ENCODE measurements at regions not wholly inside any gene's neighbourhood (a gene's known extent, or its start where the extent isn't known, plus 50 kb on each side); places are given as distances from the start of the nearest gene placed in this dataset.

DNA sequence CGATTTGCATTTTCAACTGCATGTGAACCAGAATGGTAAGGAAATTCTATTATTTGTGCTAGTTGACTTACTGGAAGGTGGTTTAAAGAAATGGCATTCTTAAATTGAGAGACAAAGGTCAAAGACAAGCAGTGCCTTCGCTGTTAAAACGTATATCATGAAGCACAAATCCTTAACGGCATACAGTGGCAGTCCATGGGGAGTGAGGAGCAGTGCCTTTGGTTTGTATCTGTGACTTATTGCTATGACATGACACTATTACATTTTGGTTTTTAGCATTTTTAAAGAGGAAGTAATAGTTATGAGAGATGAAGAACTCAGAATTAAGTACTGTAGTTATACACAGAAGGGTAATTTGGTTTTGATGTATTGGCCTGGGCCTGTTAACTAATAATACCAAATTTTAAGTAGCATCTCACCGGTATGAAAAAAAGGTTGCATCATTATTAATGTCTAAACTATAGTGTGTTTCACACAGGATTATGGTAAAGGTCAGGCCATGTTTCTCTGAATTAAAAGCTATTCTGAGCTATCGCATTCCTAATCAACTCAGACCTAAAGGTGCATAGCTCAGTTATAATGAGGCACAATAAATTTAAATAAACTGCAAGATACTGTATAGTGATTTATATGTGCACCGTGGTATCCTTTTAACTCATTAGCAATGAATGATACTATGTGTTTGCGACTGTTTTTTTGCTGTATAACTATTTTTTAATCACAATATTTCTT is 339.8 kb upstream of the ARRDC3 start:
- H3K79me2 ChIP-seq (ENCODE audit: low read length): no peaks in the 10 kb centered on the region
- no peaks in the 10 kb centered on the region for H4K20me1 ChIP-seq (ENCODE audit: insufficient read depth, low read length)
- H3K27ac ChIP-seq (ENCODE audit: low read length): no peak overlapping the region
- no peak overlapping the region for H3K4me3 ChIP-seq (ENCODE audit: low read length)
- H2AFZ ChIP-seq (ENCODE audit: low read depth, low read length): no peak overlapping the region
- no peak overlapping the region for H3K9ac ChIP-seq (ENCODE audit: low read length)
- TF ChIP-seq EZH2phosphoT487 (IDR thresholded peaks at IDR 0.05; ENCODE audit: low read depth): no peak
- TF ChIP-seq, protein P1, sequence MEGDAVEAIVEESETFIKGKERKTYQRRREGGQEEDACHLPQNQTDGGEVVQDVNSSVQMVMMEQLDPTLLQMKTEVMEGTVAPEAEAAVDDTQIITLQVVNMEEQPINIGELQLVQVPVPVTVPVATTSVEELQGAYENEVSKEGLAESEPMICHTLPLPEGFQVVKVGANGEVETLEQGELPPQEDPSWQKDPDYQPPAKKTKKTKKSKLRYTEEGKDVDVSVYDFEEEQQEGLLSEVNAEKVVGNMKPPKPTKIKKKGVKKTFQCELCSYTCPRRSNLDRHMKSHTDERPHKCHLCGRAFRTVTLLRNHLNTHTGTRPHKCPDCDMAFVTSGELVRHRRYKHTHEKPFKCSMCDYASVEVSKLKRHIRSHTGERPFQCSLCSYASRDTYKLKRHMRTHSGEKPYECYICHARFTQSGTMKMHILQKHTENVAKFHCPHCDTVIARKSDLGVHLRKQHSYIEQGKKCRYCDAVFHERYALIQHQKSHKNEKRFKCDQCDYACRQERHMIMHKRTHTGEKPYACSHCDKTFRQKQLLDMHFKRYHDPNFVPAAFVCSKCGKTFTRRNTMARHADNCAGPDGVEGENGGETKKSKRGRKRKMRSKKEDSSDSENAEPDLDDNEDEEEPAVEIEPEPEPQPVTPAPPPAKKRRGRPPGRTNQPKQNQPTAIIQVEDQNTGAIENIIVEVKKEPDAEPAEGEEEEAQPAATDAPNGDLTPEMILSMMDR (IDR thresholded peaks at IDR 0.05; ENCODE audit: low read depth, low read length): no peak
- no peaks in the 10 kb centered on the region for H3K36me3 ChIP-seq (replicated peaks; ENCODE audit: low read depth, low read length)
- H3K9me3 ChIP-seq (ENCODE audit: insufficient read depth, low read length): no peaks in the 10 kb centered on the region
- no peak overlapping the region for H3K4me2 ChIP-seq (ENCODE audit: low read length)
- H3K27me3 ChIP-seq (ENCODE audit: low read depth, low read length): no peaks in the 10 kb centered on the region
- peaks cover 7% of the 10 kb centered on the region for H3K4me1 ChIP-seq (ENCODE audit: low read length)

DNA sequence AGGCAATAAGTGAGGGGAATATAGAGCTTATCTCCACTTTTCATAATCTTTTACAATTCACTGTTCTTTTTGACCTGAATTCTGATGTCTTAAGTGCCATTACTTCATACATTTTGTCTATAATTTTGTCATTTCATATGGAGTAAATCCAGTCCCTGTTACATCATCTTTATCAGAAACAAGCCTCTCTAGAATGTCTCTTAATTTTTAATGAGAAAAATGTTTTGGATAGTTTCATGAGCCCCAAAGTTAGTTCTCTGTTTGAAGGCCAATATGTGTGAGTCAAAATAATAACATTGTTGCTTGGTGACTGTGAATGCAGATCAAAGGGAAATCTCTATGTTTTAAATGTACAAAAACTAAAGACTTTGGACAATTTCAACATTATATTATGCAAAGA is 329.6 kb upstream of the ARRDC3 start:
- no peaks in the 10 kb centered on the region for H3K9me3 ChIP-seq (ENCODE audit: insufficient read depth, low read length)
- H3K4me2 ChIP-seq (ENCODE audit: low read length): no peak overlapping the region

DNA sequence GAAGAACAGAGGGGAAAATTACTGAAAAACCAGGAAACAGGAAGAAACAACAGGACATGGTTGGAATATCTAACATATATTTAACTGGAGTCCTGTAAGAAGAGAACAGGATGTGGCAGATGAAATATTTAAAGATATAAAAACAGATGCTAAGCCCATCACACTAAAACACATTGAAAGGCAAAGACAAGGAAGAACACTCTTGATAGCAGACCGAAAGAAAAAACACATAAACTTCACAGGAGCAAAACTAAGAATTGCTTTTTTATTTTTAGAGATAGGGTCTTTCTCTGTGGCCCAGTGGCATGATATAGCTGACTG is 324.4 kb upstream of the ARRDC3 start:
- Histone ChIP-seq H3K4me2 (ENCODE audit: low read length) (no peak overlapping the region), H3K27me3 (ENCODE audit: low read depth, low read length) (no peaks in the 10 kb centered on the region)

More for the DNA sequence above, 329.6 kb upstream of the ARRDC3 start:
- no peak overlapping the region for H3K27ac ChIP-seq (ENCODE audit: low read length)
- no peak overlapping the region for H2AFZ ChIP-seq (ENCODE audit: low read depth, low read length)
- no peak overlapping the region for H3K9ac ChIP-seq (ENCODE audit: low read length)
- H3K27me3 ChIP-seq (ENCODE audit: low read depth, low read length): no peaks in the 10 kb centered on the region
- H3K4me1 ChIP-seq (ENCODE audit: low read length): no peaks in the 10 kb centered on the region
- TF ChIP-seq, protein P1 (IDR thresholded peaks at IDR 0.05; ENCODE audit: low read depth, low read length): no peak
- no peak for TF ChIP-seq EZH2phosphoT487 (IDR thresholded peaks at IDR 0.05; ENCODE audit: low read depth)
- no peak overlapping the region for H3K4me3 ChIP-seq (ENCODE audit: low read length)
- H4K20me1 ChIP-seq (ENCODE audit: insufficient read depth, low read length): no peaks in the 10 kb centered on the region
- H3K36me3 ChIP-seq (replicated peaks; ENCODE audit: low read depth, low read length): no peaks in the 10 kb centered on the region
- H3K79me2 ChIP-seq (ENCODE audit: low read length): no peaks in the 10 kb centered on the region

DNA sequence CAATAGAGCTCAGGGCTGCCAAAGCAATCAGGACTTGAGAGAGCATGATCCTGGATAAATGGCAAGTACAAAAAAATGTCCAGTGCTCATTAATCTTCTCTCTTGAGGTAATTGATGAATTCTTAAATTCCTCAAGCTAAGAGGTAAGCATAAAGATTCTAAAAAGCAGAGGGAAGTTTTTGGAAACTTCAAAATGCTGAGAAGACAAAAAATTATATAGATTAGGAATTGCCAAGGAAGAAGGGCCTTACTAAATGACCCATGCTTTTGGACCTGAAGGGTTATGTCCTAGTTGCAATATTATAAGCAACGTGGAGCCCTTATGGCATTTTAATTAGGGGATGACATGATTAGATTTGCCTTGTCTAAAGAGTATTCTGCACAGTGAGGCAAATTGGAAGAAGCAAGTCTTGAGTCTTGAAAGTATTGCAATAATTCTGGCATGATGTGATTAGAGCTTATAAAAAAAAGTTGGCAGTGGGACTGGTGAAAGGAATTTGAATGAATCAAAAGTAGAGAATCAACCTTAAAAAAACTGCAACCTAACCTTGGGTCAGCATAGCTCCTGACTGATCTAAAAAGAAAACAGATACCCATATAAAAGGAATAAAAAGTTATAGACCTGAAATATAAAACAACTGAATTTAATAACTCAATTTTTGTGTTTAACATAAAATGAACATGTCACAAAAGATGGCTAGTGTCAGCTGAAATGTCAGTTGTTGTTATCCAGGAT is 323.8 kb upstream of the ARRDC3 start:
- no peak overlapping the region for H2AFZ ChIP-seq (ENCODE audit: low read depth, low read length)
- no peak for TF ChIP-seq EZH2phosphoT487 (IDR thresholded peaks at IDR 0.05; ENCODE audit: low read depth)
- TF ChIP-seq, protein P1 (IDR thresholded peaks at IDR 0.05; ENCODE audit: low read depth, low read length): no peak
- no peak overlapping the region for H3K4me2 ChIP-seq (ENCODE audit: low read length)
- H3K27me3 ChIP-seq (ENCODE audit: low read depth, low read length): no peaks in the 10 kb centered on the region
- no peaks in the 10 kb centered on the region for H3K36me3 ChIP-seq (replicated peaks; ENCODE audit: low read depth, low read length)
- no peaks in the 10 kb centered on the region for H3K9me3 ChIP-seq (ENCODE audit: insufficient read depth, low read length)
- H3K4me3 ChIP-seq (ENCODE audit: low read length): no peak overlapping the region
- no peaks in the 10 kb centered on the region for H4K20me1 ChIP-seq (ENCODE audit: insufficient read depth, low read length)
- no peaks in the 10 kb centered on the region for H3K79me2 ChIP-seq (ENCODE audit: low read length)
- no peak overlapping the region for H3K9ac ChIP-seq (ENCODE audit: low read length)
- no peaks in the 10 kb centered on the region for H3K4me1 ChIP-seq (ENCODE audit: low read length)
- no peak overlapping the region for H3K27ac ChIP-seq (ENCODE audit: low read length)

More for the DNA sequence above, 324.4 kb upstream of the ARRDC3 start:
- Histone ChIP-seq H3K4me1 (ENCODE audit: low read length) (no peaks in the 10 kb centered on the region), H4K20me1 (ENCODE audit: insufficient read depth, low read length) (no peaks in the 10 kb centered on the region), H3K36me3 (replicated peaks; ENCODE audit: low read depth, low read length) (no peaks in the 10 kb centered on the region), H3K9me3 (ENCODE audit: insufficient read depth, low read length) (no peaks in the 10 kb centered on the region), H3K27ac (ENCODE audit: low read length) (no peak overlapping the region), H3K4me3 (ENCODE audit: low read length) (no peak overlapping the region), H2AFZ (ENCODE audit: low read depth, low read length) (no peak overlapping the region), H3K9ac (ENCODE audit: low read length) (no peak overlapping the region), H3K79me2 (ENCODE audit: low read length) (no peaks in the 10 kb centered on the region)
- TF ChIP-seq, protein P1 (IDR thresholded peaks at IDR 0.05; ENCODE audit: low read depth, low read length): no peak
- no peak for TF ChIP-seq EZH2phosphoT487 (IDR thresholded peaks at IDR 0.05; ENCODE audit: low read depth)

All from OCI-LY3 (cell line).